HCT116 (cell line): ENCODE measurements at regions not wholly inside any gene's neighbourhood (a gene's known extent, or its start where the extent isn't known, plus 50 kb on each side); places are given as distances from the start of the nearest gene placed in this dataset.

Source experiments
- ATAC-seq: fragments of 200-7000 bp; cut with Tn5 transposase; 2 replicates; pipeline ENCODE4 v1.9.1; 2020; ENCODE audit warnings: mild to moderate bottlenecking, moderate library complexity
- BruUV-seq: library from RNA; stranded (reverse); fragments of 400-500 nt; replicated peaks from 2 replicates; lab custom pipeline; 2021; lab: Mats Ljungman, UMichigan
- CTCF ChIA-PET: fragments of 300-600 bp; sonication (Branson Sonifier 250); formaldehyde crosslinking; loops from one replicate; lab custom pipeline; 2021; ENCODE audit warnings: antibody characterized with exemption; lab: Charles Lee
- POLR2A ChIA-PET: fragments of 300-600, 350-600 bp; sonication (Branson Sonifier 250); formaldehyde crosslinking; loops from one replicate; lab custom pipeline; 2021; ENCODE audit warnings: antibody characterized with exemption; lab: Charles Lee
- RAD21 ChIA-PET, 2 experiments: fragments of 300-600 bp; sonication (Branson Sonifier 250); formaldehyde crosslinking; loops; one replicate each; lab custom pipeline; 2023; ENCODE audit warnings: low total read pairs in 2 of 2; ENCODE audit not compliant: uncharacterized antibody in 2 of 2, unreplicated experiment in 2 of 2, low non-redundant PET in 1 of 2; lab: Charles Lee
- DNase-seq: peaks from one replicate; pipeline ENCODE4 v3.0.0-alpha.2; 2010; ENCODE audit warnings: low read depth, low spot score
- H2AFZ ChIP-seq: fragments of 200-600 bp; shearing (Covaris generic), sonication (generic); 2 replicates; pipeline ENCODE4 v1.6.1; 2017; ENCODE audit warnings: low read depth, mixed run types, mixed read lengths, antibody characterized with exemption, low read length; ENCODE audit not compliant: poor library complexity, severe bottlenecking
- H3K27ac ChIP-seq: 2 replicates; pipeline ENCODE4 v1.5.1; 2012; ENCODE audit warnings: low read depth, low read length
- H3K27me3 ChIP-seq: fragments of 200-600 bp; sonication (generic); 2 replicates; pipeline ENCODE4 v1.6.1; 2016; ENCODE audit warnings: mixed run types, low read length, mixed read lengths; ENCODE audit not compliant: insufficient read depth
- H3K36me3 ChIP-seq, 2 experiments: fragments of 200-500 bp in 1 of 2; fragments of 200-600 bp in 1 of 2; sonication (Bioruptor generic) in 1 of 2; sonication (generic) in 1 of 2; 2 replicates each; pipeline versions ENCODE4 v1.5.1 to v1.6.1; 2014 to 2016; ENCODE audit warnings: low read length in 2 of 2, inconsistent platforms in 1 of 2, mixed read lengths in 1 of 2, mixed run types in 1 of 2; ENCODE audit not compliant: insufficient read depth in 2 of 2, control insufficient read depth in 1 of 2
- H3K4me1 ChIP-seq, 2 experiments: fragments of 200-600 bp in 1 of 2; sonication (generic) in 1 of 2; 2 replicates each; pipeline versions ENCODE4 v1.5.1 to v1.6.1; 2012 to 2017; ENCODE audit warnings: low read length in 2 of 2, inconsistent platforms in 1 of 2, mild to moderate bottlenecking in 1 of 2, mixed read lengths in 1 of 2, mixed run types in 1 of 2, moderate library complexity in 1 of 2; ENCODE audit not compliant: insufficient read depth in 2 of 2, control insufficient read depth in 1 of 2
- H3K4me2 ChIP-seq: fragments of 200-600 bp; sonication (generic); 2 replicates; pipeline ENCODE4 v1.6.1; 2017; ENCODE audit warnings: mixed run types, low read length, mixed read lengths
- H3K4me3 ChIP-seq, 2 experiments: fragments of 200-600 bp in 1 of 2; sonication (generic) in 1 of 2; replicated peaks in 1 of 2; 2 replicates each; pipeline ENCODE4 v1.5.1; 2011 to 2016; ENCODE audit warnings: low read length in 2 of 2, control low read depth in 1 of 2, low read depth in 1 of 2, mild to moderate bottlenecking in 1 of 2, mixed read lengths in 1 of 2, mixed run types in 1 of 2
- H3K79me2 ChIP-seq: fragments of 200-600 bp; sonication (generic); 2 replicates; pipeline ENCODE4 v1.6.1; 2017; ENCODE audit warnings: mild to moderate bottlenecking, mixed run types, low read length, moderate library complexity, mixed read lengths; ENCODE audit not compliant: insufficient read depth
- H3K9ac ChIP-seq: fragments of 200-600 bp; sonication (generic); 2 replicates; pipeline ENCODE4 v1.6.1; 2016; ENCODE audit warnings: low read length, mixed read lengths
- H3K9me2 ChIP-seq: fragments of 200-600 bp; sonication (generic), shearing (Covaris generic); 2 replicates; pipeline ENCODE4 v1.6.1; 2017; ENCODE audit warnings: mixed run types, mild to moderate bottlenecking, moderate library complexity; ENCODE audit not compliant: insufficient read depth
- H3K9me3 ChIP-seq, 2 experiments: fragments of 200-500 bp in 1 of 2; fragments of 200-600 bp in 1 of 2; sonication (Bioruptor generic) in 1 of 2; sonication (generic) in 1 of 2; 2 replicates each; pipeline ENCODE4 v1.6.1; 2014 to 2017; ENCODE audit warnings: low read length in 2 of 2, mixed read lengths in 2 of 2, inconsistent platforms in 1 of 2, low read depth in 1 of 2, mild to moderate bottlenecking in 1 of 2, mixed run types in 1 of 2, moderate library complexity in 1 of 2; ENCODE audit not compliant: control insufficient read depth in 1 of 2, insufficient read depth in 1 of 2
- H4K20me1 ChIP-seq: fragments of 200-600 bp; sonication (generic), shearing (Covaris generic); 2 replicates; pipeline ENCODE4 v1.6.1; 2017; ENCODE audit warnings: mixed run types, mild to moderate bottlenecking, moderate library complexity; ENCODE audit not compliant: insufficient read depth
- CBX3 ChIP-seq: IDR thresholded peaks from 2 replicates; pipeline ENCODE4 v1.6.1; 2012; ENCODE audit warnings: low read depth
- CTCF ChIP-seq, 3 experiments: fragments of 200-600 bp in 1 of 3; sonication (generic) in 1 of 3; IDR thresholded peaks in 2 of 3; conservative IDR thresholded peaks in 1 of 3; 2 replicates each; pipeline ENCODE4 v1.5.1; 2012 to 2017; ENCODE audit warnings: low read depth in 2 of 3, low read length in 2 of 3, antibody characterized with exemption in 1 of 3, borderline replicate concordance in 1 of 3, control low read depth in 1 of 3, mild to moderate bottlenecking in 1 of 3, mixed read lengths in 1 of 3, mixed run types in 1 of 3, moderate library complexity in 1 of 3; ENCODE audit not compliant: insufficient read depth in 1 of 3
- EGR1 ChIP-seq: IDR thresholded peaks from 2 replicates; pipeline ENCODE4 v1.6.1; 2012; ENCODE audit warnings: low read depth
- ELF1 ChIP-seq: IDR thresholded peaks from 2 replicates; pipeline ENCODE4 v1.6.1; 2012; ENCODE audit warnings: low read depth, borderline replicate concordance
- EZH2 ChIP-seq: fragments of 200-600 bp; sonication (generic); IDR thresholded peaks from 2 replicates; pipeline ENCODE4 v1.6.1; 2017; ENCODE audit warnings: antibody characterized with exemption, mixed run types
- FOSL1 ChIP-seq: IDR thresholded peaks from 2 replicates; pipeline ENCODE4 v1.6.1; 2012; ENCODE audit warnings: low read depth
- JUND ChIP-seq: IDR thresholded peaks from 2 replicates; pipeline ENCODE4 v1.6.1; 2012
- POLR2A ChIP-seq: IDR thresholded peaks from 2 replicates; pipeline ENCODE4 v1.7.0; 2011; ENCODE audit warnings: borderline replicate concordance; ENCODE audit not compliant: insufficient read depth, insufficient read length; ENCODE audit errors: extremely low read depth
- POLR2AphosphoS5 ChIP-seq: IDR thresholded peaks from 2 replicates; pipeline ENCODE4 v1.6.1; 2011; ENCODE audit warnings: mild to moderate bottlenecking, low read depth, low read length, moderate library complexity
- RAD21 ChIP-seq: IDR thresholded peaks from 2 replicates; pipeline ENCODE4 v1.6.1; 2012; ENCODE audit warnings: low read depth, mild to moderate bottlenecking
- REST ChIP-seq: IDR thresholded peaks from 2 replicates; pipeline ENCODE4 v1.6.1; 2012; ENCODE audit warnings: low read depth
- SP1 ChIP-seq: IDR thresholded peaks from 2 replicates; pipeline ENCODE4 v1.6.1; 2012; ENCODE audit warnings: low read depth
- SRF ChIP-seq: IDR thresholded peaks from 2 replicates; pipeline ENCODE4 v1.6.1; 2012; ENCODE audit warnings: low read depth
- TCF7L2 ChIP-seq: IDR thresholded peaks from 2 replicates; pipeline ENCODE4 v1.7.0; 2011; ENCODE audit warnings: borderline replicate concordance, inconsistent platforms; ENCODE audit not compliant: insufficient read depth, insufficient read length; ENCODE audit errors: extremely low read depth
- YY1 ChIP-seq: IDR thresholded peaks from 2 replicates; pipeline ENCODE4 v1.6.1; 2011; ENCODE audit warnings: low read length, low read depth, moderate library complexity, mild to moderate bottlenecking; ENCODE audit not compliant: insufficient replicate concordance; ENCODE audit errors: extremely low read depth
- ZBTB33 ChIP-seq: IDR thresholded peaks from 2 replicates; pipeline ENCODE4 v1.6.1; 2011; ENCODE audit warnings: mild to moderate bottlenecking, low read length, moderate library complexity; ENCODE audit not compliant: insufficient replicate concordance; ENCODE audit errors: extremely low read depth
- ZFX ChIP-seq: fragments of 450-650 bp; IDR thresholded peaks from 2 replicates; pipeline ENCODE4 v1.6.1; 2017
- ZNF274 ChIP-seq: fragments of 200-500 bp; sonication (Bioruptor generic); IDR thresholded peaks from 2 replicates; pipeline ENCODE4 v1.6.1; 2014; ENCODE audit warnings: mild to moderate bottlenecking, low read depth, low read length, inconsistent platforms
- intact Hi-C: fragments of 100-400 bp; cut with micrococcal nuclease; formaldehyde crosslinking; loops from 2 replicates; pipeline ENCODE4 v1.10.0; 2022
- TF ChIP-seq, protein P1 (sequence below): IDR thresholded peaks from 2 replicates; pipeline ENCODE4 v1.6.1; 2012
- TF ChIP-seq, protein P2 (sequence below): IDR thresholded peaks from 2 replicates; pipeline ENCODE4 v1.6.1; 2012

DNA sequence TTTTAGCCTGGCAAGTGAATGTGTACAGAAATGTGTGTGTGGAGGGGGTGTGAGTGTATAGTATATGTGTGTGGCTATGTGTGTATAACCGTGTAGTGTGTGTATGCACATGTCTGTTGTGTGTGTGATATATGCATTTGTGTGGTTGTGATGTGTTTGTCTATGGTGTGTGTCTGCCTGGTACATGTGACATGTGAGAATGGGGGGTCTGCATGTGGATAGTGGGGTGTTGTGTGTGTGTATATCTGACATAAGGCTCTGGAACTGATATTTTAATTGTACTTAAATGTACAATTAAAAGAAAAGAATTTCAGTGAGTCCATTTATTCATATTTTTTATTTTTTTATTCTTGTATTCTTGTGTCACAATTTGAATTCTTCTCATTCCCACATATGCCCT lies 57.2 kb upstream of the CNR1 start:
- no peak for ATAC-seq
- CTCF ChIA-PET: no interaction called here

More for the DNA sequence above, 57.2 kb upstream of the CNR1 start:
- intact Hi-C loops: no loop called here
- H3K36me3 ChIP-seq: no peaks in the 10 kb centered on the region
- H3K4me2 ChIP-seq: no peak overlapping the region
- no peak for DNase-seq
- no peak overlapping the region for H3K27ac ChIP-seq
- BruUV-seq: no TSS peak
- H3K4me3 ChIP-seq: no peak overlapping the region
- H3K79me2 ChIP-seq: no peaks in the 10 kb centered on the region
- no peaks in the 10 kb centered on the region for H3K9me2 ChIP-seq
- no peaks in the 10 kb centered on the region for H3K9me3 ChIP-seq
- RAD21 ChIA-PET: no interaction called here
- no peaks in the 10 kb centered on the region for H3K4me1 ChIP-seq
- H4K20me1 ChIP-seq: no peaks in the 10 kb centered on the region
- TF ChIP-seq SP1 (no peak), CBX3 (no peak), RAD21 (no peak), CTCF (IDR thresholded peaks at IDR 0.05 in 2 of 3, conservative IDR thresholded peaks at IDR 0.05 in 1 of 3; ENCODE audit: borderline replicate concordance in 1 of 3, insufficient read depth in 1 of 3, low read depth in 2 of 3, low read length in 2 of 3) (no peak), POLR2AphosphoS5 (no peak), REST (no peak), SRF (no peak), ZBTB33 (no peak), EZH2 (no peak), FOSL1 (no peak), ZFX (no peak), POLR2A (no peak), TCF7L2 (no peak), ELF1 (no peak), EGR1 (no peak), JUND (no peak), YY1 (no peak), ZNF274 (no peak)
- TF ChIP-seq, protein P1, sequence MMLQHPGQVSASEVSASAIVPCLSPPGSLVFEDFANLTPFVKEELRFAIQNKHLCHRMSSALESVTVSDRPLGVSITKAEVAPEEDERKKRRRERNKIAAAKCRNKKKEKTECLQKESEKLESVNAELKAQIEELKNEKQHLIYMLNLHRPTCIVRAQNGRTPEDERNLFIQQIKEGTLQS: no peak
- TF ChIP-seq, protein P2, sequence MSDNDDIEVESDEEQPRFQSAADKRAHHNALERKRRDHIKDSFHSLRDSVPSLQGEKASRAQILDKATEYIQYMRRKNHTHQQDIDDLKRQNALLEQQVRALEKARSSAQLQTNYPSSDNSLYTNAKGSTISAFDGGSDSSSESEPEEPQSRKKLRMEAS: no peak
- no peak overlapping the region for H3K9ac ChIP-seq
- POLR2A ChIA-PET: no interaction called here
- H2AFZ ChIP-seq: no peak overlapping the region
- peaks cover 4% of the 10 kb centered on the region; the same call in 1 of the 2 replicates for H3K27me3 ChIP-seq
